ENCODE measurements at regions not wholly inside any gene's neighbourhood (a gene's known extent, or its start where the extent isn't known, plus 50 kb on each side); places are given as distances from the start of the nearest gene placed in this dataset.
"Not testable (repeated sequence)": the region's sequence is repeated elsewhere in the genome, so short reads cannot be mapped to it uniquely, and the experiment has no call there.

- no peaks in the 10 kb centered on the region for H3K27me3 Mint-ChIP-seq (ENCODE audit: low read depth)
- peaks cover 12% of the 10 kb centered on the region for H3K9me3 Mint-ChIP-seq
- H3K4me1 Mint-ChIP-seq, result no peaks in the 10 kb centered on the region
- TF ChIP-seq CTCF (IDR thresholded peaks at IDR 0.05; ENCODE audit: unreplicated experiment), result no peak
- no peak for DNase-seq (ENCODE audit: low spot score in 2 of 2, unreplicated experiment in 2 of 2)
- no peak overlapping the region for H3K4me3 Mint-ChIP-seq
- H3K27ac Mint-ChIP-seq, result no peak overlapping the region
- H3K36me3 Mint-ChIP-seq, result no peaks in the 10 kb centered on the region
Observed at GRCh38 chr4:30024526-30024925, 695.6 kb upstream of the PCDH7 start.

- H3K27me3 Mint-ChIP-seq (ENCODE audit: low read depth), result no peaks in the 10 kb centered on the region
- DNase-seq (ENCODE audit: low spot score in 2 of 2, unreplicated experiment in 2 of 2), result no peak
- no peak for TF ChIP-seq CTCF (IDR thresholded peaks at IDR 0.05; ENCODE audit: unreplicated experiment)
- H3K27ac Mint-ChIP-seq, result no peak overlapping the region
- no peaks in the 10 kb centered on the region for H3K4me1 Mint-ChIP-seq
- no peaks in the 10 kb centered on the region for H3K36me3 Mint-ChIP-seq
- H3K4me3 Mint-ChIP-seq, result no peak overlapping the region
- H3K9me3 Mint-ChIP-seq, result no peaks in the 10 kb centered on the region
Observed at GRCh38 chr4:30028826-30029225, 691.3 kb upstream of the PCDH7 start.

- no peak for TF ChIP-seq CTCF (IDR thresholded peaks at IDR 0.05; ENCODE audit: unreplicated experiment)
- DNase-seq (ENCODE audit: low spot score in 2 of 2, unreplicated experiment in 2 of 2), result no peak
- Mint-ChIP-seq H3K4me3 (no peak overlapping the region), H3K27ac (no peak overlapping the region), H3K27me3 (ENCODE audit: low read depth) (no peaks in the 10 kb centered on the region), H3K36me3 (no peaks in the 10 kb centered on the region), H3K4me1 (no peaks in the 10 kb centered on the region), H3K9me3 (peaks cover 5% of the 10 kb centered on the region)
Observed at GRCh38 chr4:30056016-30056766, 664.0 kb upstream of the PCDH7 start.

GRCh38 chr4:30068234-30068633 is 651.9 kb upstream of the PCDH7 start:
- Mint-ChIP-seq H3K4me3 (no peak overlapping the region), H3K27ac (no peak overlapping the region), H3K4me1 (no peaks in the 10 kb centered on the region), H3K27me3 (ENCODE audit: low read depth) (no peaks in the 10 kb centered on the region), H3K36me3 (no peaks in the 10 kb centered on the region), H3K9me3 (no peaks in the 10 kb centered on the region)
- DNase-seq (ENCODE audit: low spot score in 2 of 2, unreplicated experiment in 2 of 2), result no peak
- TF ChIP-seq CTCF (IDR thresholded peaks at IDR 0.05; ENCODE audit: unreplicated experiment), result no peak

GRCh38 chr4:30073011-30073710 is 647.0 kb upstream of the PCDH7 start:
- H3K27me3 Mint-ChIP-seq (ENCODE audit: low read depth), result no peaks in the 10 kb centered on the region
- H3K27ac Mint-ChIP-seq, result no peak overlapping the region
- H3K9me3 Mint-ChIP-seq, result peaks cover 21% of the 10 kb centered on the region

GRCh38 chr4:30092420-30093128 is 627.6 kb upstream of the PCDH7 start:
- H3K4me3 Mint-ChIP-seq; H3K36me3 Mint-ChIP-seq; H3K4me1 Mint-ChIP-seq; H3K27ac Mint-ChIP-seq; H3K27me3 Mint-ChIP-seq (ENCODE audit: low read depth); DNase-seq (ENCODE audit: low spot score in 2 of 2, unreplicated experiment in 2 of 2): not testable (repeated sequence)
- H3K9me3 Mint-ChIP-seq, result peaks cover 29% of the 10 kb centered on the region

More at GRCh38 chr4:30073011-30073710, 647.0 kb upstream of the PCDH7 start:
- no peak for TF ChIP-seq CTCF (IDR thresholded peaks at IDR 0.05; ENCODE audit: unreplicated experiment)
- Mint-ChIP-seq H3K4me3 (no peak overlapping the region), H3K4me1 (no peaks in the 10 kb centered on the region), H3K36me3 (no peaks in the 10 kb centered on the region)
- DNase-seq (ENCODE audit: low spot score in 2 of 2, unreplicated experiment in 2 of 2), result no peak

All from mesothelial cell of epicardium (in vitro differentiated cells).